T-helper 2 cell treated with Interferon-gamma antibody and Interleukin-4, amounts not matched to agents 100 ng/mL and 5 ng/mL, for 36 hours (primary cell): ENCODE measurements at regions not wholly inside any gene's neighbourhood (a gene's known extent, or its start where the extent isn't known, plus 50 kb on each side); places are given as distances from the start of the nearest gene placed in this dataset.
"Not testable (repeated sequence)": the region's sequence is repeated elsewhere in the genome, so short reads cannot be mapped to it uniquely, and the experiment has no call there.

ENCODE experiments used
- intact Hi-C: fragments of 100-400 bp; cut with micrococcal nuclease; formaldehyde crosslinking; loops from one replicate; pipeline ENCODE4 v1.15.1; 2023

DNA sequence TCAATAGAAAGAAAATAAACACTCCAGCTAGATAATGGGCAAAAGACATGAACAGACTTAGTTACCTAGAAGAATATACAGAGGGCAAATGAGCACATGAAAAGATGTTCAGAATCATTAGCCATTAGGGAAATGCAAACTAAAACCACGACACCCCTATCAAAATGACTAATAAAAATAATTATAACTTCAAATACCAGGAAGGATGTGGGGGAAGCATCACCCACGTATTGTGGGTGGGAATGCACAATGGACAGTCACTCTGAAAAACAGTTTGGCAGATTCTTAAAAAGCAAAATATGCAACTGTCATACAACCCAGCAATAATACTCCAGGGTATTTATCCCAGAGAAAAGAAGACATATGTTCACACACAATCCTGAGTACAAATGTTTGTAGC lies 92.6 kb downstream of the DLL1 start:
- intact Hi-C loops: no loop called here

- intact Hi-C loops: no loop called here
These were observed 97.5 kb downstream of the DLL1 start for GRCh38 chr6:170193326-170193821.

- intact Hi-C loops: no loop called here
These were observed 98.0 kb downstream of the DLL1 start for GRCh38 chr6:170192905-170193304.

DNA sequence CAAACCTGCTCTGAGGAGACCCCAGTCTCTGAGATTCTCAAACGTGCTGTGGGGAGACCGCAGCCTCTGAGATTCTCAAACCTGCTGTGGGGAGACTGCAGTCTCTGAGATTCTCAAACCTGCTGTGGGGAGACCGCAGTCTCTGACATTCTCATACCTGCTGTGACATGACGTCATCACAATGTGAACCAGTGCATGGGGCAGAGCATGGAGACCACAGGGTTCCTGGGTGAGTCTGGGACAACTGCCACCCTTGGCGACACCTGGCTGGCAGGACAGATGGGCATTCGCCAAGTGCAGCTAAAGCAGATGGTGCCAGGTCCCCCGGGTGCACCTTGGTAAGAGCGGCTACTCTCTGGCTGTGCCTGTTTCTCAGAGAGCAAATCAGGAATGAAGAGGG lies 98.8 kb downstream of the DLL1 start:
- intact Hi-C loops: not testable (repeated sequence)

DNA sequence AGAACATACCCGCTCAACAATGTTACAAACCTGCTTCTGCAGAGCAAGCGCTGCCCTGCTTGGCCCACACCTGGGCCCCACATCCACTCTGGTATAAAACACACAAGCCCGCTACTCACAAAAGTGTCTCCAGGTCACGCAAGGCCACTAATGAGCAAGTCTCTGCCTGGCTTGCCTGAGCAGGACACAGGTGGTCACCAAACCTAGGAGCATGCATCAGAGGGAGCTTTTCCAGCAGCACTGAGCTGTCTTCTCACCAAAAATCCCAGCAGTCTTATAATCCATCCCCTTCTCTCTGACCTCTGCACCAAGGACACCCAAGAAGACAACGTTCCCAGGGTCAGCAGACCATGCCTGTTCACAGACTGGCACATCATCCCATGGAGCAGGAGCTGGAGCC lies 100.8 kb downstream of the DLL1 start:
- intact Hi-C loops: no loop called here

GRCh38 chr6:170189236-170189635 lies 101.6 kb downstream of the DLL1 start:
- intact Hi-C loops: no loop called here

DNA sequence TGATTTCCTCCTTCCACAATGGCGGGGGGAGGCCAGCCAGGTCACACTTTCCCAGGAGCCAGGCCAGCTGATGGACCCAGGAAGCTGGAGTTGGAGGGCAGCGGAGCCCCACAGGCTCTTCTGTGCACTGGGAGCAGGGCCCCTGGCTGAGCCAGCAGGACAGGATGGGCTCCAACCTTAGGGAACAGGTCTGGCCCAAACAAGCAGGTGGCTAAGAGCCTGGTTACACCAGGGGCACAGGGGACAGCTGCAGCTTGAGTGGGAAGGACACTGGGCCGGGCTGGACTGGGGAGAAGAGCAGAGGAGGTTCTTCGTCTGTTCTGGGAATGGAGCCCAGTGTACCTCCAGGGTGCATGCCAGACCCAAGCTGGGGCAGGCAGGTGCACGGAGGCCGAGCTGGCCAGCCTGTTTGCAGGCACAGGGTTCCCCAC lies 102.3 kb downstream of the DLL1 start:
- intact Hi-C loops: no loop called here

DNA sequence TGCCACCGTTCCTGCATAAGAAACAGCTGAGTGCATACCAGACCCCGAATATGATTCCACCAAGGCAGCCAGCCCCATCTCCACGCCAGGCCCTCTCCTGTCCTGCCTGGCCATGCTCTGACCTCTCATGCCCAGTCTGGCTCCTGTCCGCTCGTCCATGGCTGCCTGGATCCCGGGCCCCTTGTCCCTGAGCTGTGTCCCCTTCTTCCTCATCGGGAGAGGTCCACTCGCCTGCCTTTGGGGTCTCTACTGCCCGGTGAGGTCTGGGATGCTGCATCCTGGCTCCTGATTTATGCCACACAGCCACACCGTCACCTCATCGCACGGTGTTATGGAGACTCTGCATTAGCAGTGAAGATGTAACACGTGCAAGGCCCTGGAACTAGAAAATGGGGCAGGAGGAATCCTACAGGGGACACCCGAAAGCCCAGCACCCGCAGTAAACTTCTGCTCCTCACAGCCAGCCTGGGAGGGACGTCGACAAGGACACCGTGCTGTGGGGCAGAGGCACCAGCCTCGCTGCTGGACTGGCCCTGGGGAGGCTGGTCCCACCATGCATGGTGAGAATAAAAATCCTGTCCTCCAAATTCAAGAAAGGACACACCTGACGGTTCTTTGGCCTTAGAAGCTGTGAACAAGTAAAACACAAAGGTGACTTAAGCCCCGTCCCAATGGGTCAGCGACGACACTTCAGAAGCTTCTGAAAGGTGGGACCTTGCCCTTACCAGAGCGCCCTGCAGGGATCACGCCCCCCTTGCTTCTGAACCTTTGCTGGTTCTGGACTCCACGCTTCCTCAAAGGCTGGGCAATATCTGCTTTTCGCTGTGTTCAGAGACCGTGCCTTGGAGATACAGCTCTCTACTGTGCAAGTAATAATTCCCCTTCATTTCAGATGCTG lies 103.0 kb downstream of the DLL1 start:
- intact Hi-C loops: no loop called here

- intact Hi-C loops: no loop called here
These were observed 103.8 kb downstream of the DLL1 start for GRCh38 chr6:170186941-170187668.

DNA sequence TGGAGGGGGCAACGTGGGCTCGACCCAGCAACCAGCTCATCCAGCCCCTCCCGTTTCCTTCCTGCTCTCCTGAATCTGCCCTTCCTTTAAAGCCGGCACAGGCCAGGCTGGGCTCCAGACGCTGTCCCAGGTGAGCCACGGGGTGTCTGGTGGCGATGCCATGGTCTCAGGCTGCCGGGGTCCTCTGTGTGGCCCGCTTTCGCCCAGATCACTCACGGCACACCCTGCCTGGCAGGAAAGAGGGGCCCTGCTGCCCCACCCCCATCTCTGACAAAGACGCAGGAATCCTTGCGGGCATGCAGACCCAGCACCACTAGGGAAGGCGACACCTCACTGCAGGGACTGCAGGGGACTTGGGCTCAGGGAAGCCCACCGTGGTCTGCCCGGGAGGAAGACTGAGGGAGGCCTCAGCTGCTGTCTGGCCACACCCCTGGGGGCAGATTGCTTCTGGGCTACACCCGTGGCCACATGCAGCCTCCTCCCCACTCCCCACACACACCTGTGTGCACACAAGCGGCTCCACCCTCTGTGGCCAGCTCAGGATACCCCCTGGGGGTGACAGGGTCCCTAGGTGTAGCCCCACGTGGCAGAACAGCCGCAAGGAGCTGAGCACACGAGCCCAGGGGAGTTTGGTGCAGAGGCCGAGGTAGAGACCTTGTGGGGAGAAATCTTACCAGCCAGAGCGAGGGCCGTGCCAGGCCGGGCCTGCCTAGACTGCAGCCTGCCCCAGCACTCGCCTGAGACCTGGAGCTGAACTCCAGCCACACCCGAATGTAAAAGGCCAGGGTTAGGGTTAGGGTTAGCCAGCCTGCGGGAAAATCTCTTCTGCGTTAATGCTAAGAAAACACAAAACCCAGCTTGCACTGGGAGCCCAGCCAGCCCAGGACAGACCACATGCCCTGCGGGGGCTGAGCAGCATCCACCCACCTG lies 104.6 kb downstream of the DLL1 start:
- intact Hi-C loops: no loop called here

- intact Hi-C loops: no loop called here
These were observed 105.5 kb downstream of the DLL1 start for GRCh38 chr6:170185175-170185978.

- intact Hi-C loops: no loop called here
These were observed 106.6 kb downstream of the DLL1 start for GRCh38 chr6:170184316-170184715.

DNA sequence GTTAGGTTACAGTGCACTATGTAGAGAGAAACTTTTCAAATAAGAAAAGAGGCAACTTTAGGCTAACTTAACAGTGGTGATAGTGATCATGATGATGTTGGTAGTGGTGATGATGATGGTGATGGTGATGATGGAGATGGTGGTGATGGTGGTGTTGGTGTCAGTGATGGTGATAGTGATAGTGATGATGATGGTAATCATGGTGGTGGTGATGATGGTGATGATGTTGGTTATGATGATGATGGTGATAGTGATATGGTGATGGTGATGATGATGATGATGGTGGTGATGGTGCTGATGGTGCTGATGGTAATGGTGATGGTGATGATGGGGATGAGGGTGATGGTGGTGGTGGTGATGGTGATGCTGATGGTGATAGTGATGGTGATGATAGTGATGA lies 107.4 kb downstream of the DLL1 start:
- intact Hi-C loops: no loop called here

DNA sequence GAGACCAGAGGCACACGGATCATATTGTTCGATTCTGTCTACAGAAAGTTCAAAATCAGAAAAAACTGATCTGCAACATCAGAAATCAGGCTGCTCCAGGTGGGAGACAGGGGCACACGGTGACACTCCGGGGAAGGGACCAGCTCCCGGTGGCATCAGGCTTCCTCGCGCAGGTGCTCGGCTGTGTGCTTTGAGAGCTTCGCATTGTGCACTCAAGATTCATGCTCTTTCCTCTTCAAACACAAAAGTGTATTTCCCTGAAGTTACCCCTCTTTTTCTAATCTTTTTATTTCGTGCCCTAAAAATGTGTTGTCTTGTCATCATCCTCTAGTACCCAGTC lies 108.1 kb downstream of the DLL1 start:
- intact Hi-C loops: no loop called here

- intact Hi-C loops: no loop called here
These were observed 108.6 kb downstream of the DLL1 start for GRCh38 chr6:170182093-170182780.

DNA sequence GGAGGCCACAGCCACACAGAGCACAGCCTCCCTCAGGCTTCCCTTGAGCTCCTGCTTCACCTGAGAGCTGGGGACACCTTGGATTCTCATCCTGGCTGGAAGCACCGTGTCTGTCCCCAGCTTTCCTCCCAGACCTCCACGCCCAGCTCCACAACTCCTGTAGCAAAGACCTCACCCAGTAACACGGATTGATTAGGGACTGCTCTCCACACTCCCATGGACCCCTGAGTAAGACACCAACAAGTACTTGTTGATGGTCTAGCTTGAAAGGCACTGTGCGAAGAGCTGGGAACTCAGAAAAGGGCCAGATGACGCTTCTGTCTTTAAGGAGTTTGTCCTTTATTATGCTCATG lies 109.6 kb downstream of the DLL1 start:
- intact Hi-C loops: no loop called here

- intact Hi-C loops: no loop called here
These were observed 110.1 kb downstream of the DLL1 start for GRCh38 chr6:170180671-170181337.

DNA sequence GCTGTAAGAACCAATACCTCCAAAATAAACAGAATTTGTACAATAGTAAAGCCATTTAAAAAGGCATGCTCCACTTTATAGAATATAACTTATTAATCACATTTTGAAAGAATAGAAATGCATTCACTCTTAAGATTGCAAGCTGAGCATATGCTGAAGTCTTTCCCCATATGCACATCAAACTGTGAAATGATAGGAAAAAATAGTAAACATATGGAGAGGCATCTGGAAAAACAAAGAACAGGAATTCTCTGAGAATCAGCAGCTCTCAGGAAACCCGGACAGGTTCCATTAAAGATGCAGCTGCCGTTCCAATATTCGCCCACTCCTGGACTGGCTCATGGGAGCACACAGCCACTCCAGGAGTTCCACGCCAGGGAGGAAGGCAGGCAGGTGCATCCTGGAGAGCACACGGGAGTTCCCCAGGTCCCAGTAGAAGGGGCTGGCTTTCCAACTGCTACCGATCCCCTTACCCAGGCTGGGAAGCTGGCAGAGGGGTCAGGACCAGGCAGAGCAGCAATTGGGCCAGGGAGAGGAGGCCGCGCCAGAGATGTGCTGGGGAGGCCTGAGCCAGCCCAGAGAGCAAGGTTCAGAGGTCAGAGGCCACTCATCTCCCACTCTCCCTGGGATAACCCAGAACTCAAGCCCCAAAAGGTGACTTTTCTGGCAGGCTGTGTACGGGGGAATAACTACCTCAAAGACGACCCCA lies 111.1 kb downstream of the DLL1 start:
- intact Hi-C loops: no loop called here
